HCT116 (cell line): ENCODE measurements at regions not wholly inside any gene's neighbourhood (a gene's known extent, or its start where the extent isn't known, plus 50 kb on each side); places are given as distances from the start of the nearest gene placed in this dataset.

Experiments
- ATF3 ChIP-seq: IDR thresholded peaks from 2 replicates; pipeline ENCODE4 v1.6.1; 2012
- CBX3 ChIP-seq: IDR thresholded peaks from 2 replicates; pipeline ENCODE4 v1.6.1; 2012; ENCODE audit warnings: low read depth
- CEBPB ChIP-seq: IDR thresholded peaks from 2 replicates; pipeline ENCODE4 v1.6.1; 2012; ENCODE audit warnings: low read depth
- CTCF ChIP-seq, 3 experiments: fragments of 200-600 bp in 1 of 3; sonication (generic) in 1 of 3; IDR thresholded peaks in 2 of 3; conservative IDR thresholded peaks in 1 of 3; 2 replicates each; pipeline ENCODE4 v1.5.1; 2012 to 2017; ENCODE audit warnings: low read depth in 2 of 3, low read length in 2 of 3, antibody characterized with exemption in 1 of 3, borderline replicate concordance in 1 of 3, control low read depth in 1 of 3, mild to moderate bottlenecking in 1 of 3, mixed read lengths in 1 of 3, mixed run types in 1 of 3, moderate library complexity in 1 of 3; ENCODE audit not compliant: insufficient read depth in 1 of 3
- EZH2 ChIP-seq: fragments of 200-600 bp; sonication (generic); IDR thresholded peaks from 2 replicates; pipeline ENCODE4 v1.6.1; 2017; ENCODE audit warnings: antibody characterized with exemption, mixed run types
- EZH2phosphoT487 ChIP-seq: fragments of 200-600 bp; IDR thresholded peaks from 2 replicates; pipeline ENCODE4 v1.6.1; 2018; ENCODE audit warnings: antibody characterized with exemption, borderline replicate concordance
- POLR2A ChIP-seq: IDR thresholded peaks from 2 replicates; pipeline ENCODE4 v1.7.0; 2011; ENCODE audit warnings: borderline replicate concordance; ENCODE audit not compliant: insufficient read depth, insufficient read length; ENCODE audit errors: extremely low read depth
- RAD21 ChIP-seq: IDR thresholded peaks from 2 replicates; pipeline ENCODE4 v1.6.1; 2012; ENCODE audit warnings: low read depth, mild to moderate bottlenecking
- REST ChIP-seq: IDR thresholded peaks from 2 replicates; pipeline ENCODE4 v1.6.1; 2012; ENCODE audit warnings: low read depth
- SP1 ChIP-seq: IDR thresholded peaks from 2 replicates; pipeline ENCODE4 v1.6.1; 2012; ENCODE audit warnings: low read depth
- ZBTB33 ChIP-seq: IDR thresholded peaks from 2 replicates; pipeline ENCODE4 v1.6.1; 2011; ENCODE audit warnings: mild to moderate bottlenecking, low read length, moderate library complexity; ENCODE audit not compliant: insufficient replicate concordance; ENCODE audit errors: extremely low read depth
- ZFX ChIP-seq: fragments of 450-650 bp; IDR thresholded peaks from 2 replicates; pipeline ENCODE4 v1.6.1; 2017
- ZNF274 ChIP-seq: fragments of 200-500 bp; sonication (Bioruptor generic); IDR thresholded peaks from 2 replicates; pipeline ENCODE4 v1.6.1; 2014; ENCODE audit warnings: mild to moderate bottlenecking, low read depth, low read length, inconsistent platforms

- no peak for TF ChIP-seq CTCF (IDR thresholded peaks at IDR 0.05 in 2 of 3, conservative IDR thresholded peaks at IDR 0.05 in 1 of 3; ENCODE audit: borderline replicate concordance in 1 of 3, insufficient read depth in 1 of 3, low read depth in 2 of 3, low read length in 2 of 3)
- TF ChIP-seq POLR2A = no peak
- no peak for TF ChIP-seq EZH2
- TF ChIP-seq SP1 = no peak
- no peak for TF ChIP-seq EZH2phosphoT487
- no peak for TF ChIP-seq REST
- TF ChIP-seq ZNF274 = no peak
- TF ChIP-seq ZFX = no peak
- no peak for TF ChIP-seq ATF3
- TF ChIP-seq CBX3 = no peak
- no peak for TF ChIP-seq RAD21
- TF ChIP-seq CEBPB = no peak
- TF ChIP-seq ZBTB33 = no peak
These were observed 109.5 kb downstream of the TAF11L14 start for GRCh38 chr5:17743580-17744435.
